ENCODE measurements at regions not wholly inside any gene's neighbourhood (a gene's known extent, or its start where the extent isn't known, plus 50 kb on each side); places are given as distances from the start of the nearest gene placed in this dataset.

GRCh38 chr6:169094552-169094950 is 159.1 kb downstream of the THBS2 start:
- TF ChIP-seq MAX (IDR thresholded peaks at IDR 0.05) (no peak), RAD21 (IDR thresholded peaks at IDR 0.05; ENCODE audit: low read depth) (no peak), NFIC (IDR thresholded peaks at IDR 0.05) (no peak), CREB1 (IDR thresholded peaks at IDR 0.05; ENCODE audit: low read depth) (no peak)
